AG10803 (cell line): ENCODE measurements at regions not wholly inside any gene's neighbourhood (a gene's known extent, or its start where the extent isn't known, plus 50 kb on each side); places are given as distances from the start of the nearest gene placed in this dataset.
"Not testable (repeated sequence)": the region's sequence is repeated elsewhere in the genome, so short reads cannot be mapped to it uniquely, and the experiment has no call there.

Experiments used
- DNase-seq: peaks from one replicate; pipeline ENCODE4 v3.0.0; 2010; ENCODE audit warnings: low read depth
- H3K4me3 ChIP-seq: 2 replicates; pipeline ENCODE4 v1.5.1; 2011; ENCODE audit warnings: mild to moderate bottlenecking, low read length, control low read depth
- TF ChIP-seq, protein P1 (sequence below): conservative IDR thresholded peaks from 2 replicates; pipeline ENCODE4 v1.5.1; 2011; ENCODE audit warnings: mild to moderate bottlenecking, low read length, control low read depth, inconsistent platforms

DNA sequence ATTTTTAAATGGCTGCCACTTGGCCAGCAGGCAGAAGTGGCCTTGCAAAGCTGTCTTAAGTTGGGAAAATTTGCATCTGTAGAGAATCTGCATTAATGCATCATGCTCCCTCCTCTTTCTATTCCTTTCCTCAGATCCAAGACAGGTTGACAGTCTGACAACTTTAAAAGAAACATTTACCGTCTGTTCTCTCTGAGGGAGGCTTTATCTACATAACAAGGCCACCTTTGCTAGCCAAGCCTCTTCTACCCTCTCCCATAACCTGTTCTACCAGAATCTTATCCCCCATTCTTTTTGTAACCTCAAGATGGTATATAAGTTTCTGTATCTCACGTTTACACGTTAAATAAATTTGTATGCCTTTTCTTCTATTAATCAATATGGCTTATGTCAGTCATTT lies 271.9 kb downstream of the OSTF1 start:
- no peak overlapping the region for H3K4me3 ChIP-seq
- DNase-seq: no peak
- TF ChIP-seq, protein P1, sequence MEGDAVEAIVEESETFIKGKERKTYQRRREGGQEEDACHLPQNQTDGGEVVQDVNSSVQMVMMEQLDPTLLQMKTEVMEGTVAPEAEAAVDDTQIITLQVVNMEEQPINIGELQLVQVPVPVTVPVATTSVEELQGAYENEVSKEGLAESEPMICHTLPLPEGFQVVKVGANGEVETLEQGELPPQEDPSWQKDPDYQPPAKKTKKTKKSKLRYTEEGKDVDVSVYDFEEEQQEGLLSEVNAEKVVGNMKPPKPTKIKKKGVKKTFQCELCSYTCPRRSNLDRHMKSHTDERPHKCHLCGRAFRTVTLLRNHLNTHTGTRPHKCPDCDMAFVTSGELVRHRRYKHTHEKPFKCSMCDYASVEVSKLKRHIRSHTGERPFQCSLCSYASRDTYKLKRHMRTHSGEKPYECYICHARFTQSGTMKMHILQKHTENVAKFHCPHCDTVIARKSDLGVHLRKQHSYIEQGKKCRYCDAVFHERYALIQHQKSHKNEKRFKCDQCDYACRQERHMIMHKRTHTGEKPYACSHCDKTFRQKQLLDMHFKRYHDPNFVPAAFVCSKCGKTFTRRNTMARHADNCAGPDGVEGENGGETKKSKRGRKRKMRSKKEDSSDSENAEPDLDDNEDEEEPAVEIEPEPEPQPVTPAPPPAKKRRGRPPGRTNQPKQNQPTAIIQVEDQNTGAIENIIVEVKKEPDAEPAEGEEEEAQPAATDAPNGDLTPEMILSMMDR: no peak

DNA sequence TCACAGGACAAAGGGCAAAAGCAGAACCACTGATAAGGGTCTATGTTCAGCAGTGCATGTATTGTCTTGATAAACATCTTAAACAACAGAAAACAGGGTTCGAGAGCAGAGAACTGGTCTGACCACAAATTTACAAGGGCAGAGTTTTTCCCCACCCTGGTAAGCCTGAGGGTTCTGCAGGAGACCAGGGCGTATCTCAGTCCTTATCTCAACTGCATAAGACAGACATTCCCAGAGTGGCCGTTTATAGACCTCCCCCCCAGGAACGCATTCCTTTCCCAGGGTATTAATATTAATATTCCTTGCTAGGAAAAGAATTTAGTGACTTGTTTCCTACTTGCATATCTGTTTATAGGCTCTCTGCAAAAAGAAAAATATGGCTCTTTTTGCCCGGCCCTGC lies 274.1 kb downstream of the OSTF1 start:
- DNase-seq: not testable (repeated sequence)

DNA sequence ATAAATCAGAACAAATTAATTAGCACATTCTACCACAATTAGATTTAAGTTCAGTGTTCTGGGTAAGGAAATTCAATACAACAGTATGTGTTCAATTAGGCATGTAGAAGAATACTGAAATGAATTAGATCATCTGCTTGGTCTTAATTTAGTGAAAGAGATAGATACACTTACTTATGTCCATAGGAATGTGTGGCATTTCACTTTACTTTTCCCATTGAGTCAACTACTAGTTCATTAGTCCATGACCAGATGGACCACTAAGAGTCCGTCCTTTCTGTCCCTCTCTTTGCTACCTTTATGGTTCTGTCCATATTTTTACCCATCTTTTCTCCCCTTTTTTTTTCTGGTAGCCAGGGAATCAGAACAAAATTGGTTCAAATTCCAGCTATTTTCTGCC lies 276.9 kb downstream of the OSTF1 start:
- TF ChIP-seq, protein P1: no peak
- no peak overlapping the region for H3K4me3 ChIP-seq
- no peak for DNase-seq

More for the DNA sequence above, 274.1 kb downstream of the OSTF1 start:
- not testable (repeated sequence) for H3K4me3 ChIP-seq

DNA sequence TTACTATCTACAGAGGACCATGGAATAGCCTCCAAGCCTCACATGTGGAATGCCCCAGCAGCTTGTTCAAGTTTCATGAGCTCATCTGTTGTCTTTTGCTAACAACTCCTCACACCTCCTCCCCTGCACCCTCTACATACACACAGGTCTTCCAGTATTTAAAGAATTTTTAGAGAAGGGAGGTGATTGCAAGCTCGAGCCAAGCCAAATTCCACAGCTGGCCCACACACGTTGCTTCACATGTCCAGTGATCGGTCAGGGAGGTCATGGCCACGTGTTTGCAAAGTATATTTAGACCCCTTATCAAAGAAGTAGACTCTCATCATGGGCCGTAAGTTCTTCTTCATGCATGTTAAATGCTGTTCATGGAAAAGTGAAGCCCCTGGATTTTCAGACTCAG lies 281.7 kb downstream of the OSTF1 start:
- no peak for DNase-seq
- H3K4me3 ChIP-seq: no peak overlapping the region
- TF ChIP-seq, protein P1: no peak

DNA sequence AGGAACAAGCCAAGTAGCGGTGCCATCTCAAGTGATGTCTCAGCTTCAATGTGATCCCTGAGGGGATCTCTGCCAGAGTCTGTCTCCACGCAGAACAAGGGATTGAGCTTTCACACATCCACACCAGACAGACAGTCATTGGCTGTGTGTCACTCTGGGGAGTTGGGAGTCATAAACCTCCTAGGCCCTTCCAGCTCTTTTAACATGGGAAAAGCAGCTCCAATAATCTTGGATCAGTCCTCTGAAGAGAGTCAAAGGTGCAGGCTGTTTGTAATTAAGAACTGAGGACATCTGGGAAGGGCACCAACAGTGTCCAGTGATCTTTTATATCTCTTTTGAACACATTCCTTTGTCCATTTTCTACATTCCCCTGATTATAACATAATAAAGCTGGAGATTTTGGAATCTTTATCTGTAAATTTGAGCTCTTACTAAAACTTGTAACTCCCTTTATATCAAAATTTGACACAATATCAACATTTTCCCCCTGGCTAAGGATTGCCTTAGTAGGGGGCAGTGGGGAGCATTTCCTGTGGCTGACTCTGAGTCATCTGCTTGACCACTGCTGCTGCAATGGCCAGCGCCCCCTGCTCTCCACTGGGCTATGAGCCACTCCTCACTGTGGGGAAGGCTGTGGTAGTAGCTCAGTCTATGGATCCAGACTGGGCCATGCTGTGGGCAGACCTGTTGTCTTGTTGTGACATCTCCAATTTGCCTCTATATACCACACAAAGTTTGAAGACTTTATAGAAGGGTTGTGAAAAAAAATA lies 284.4 kb downstream of the OSTF1 start:
- H3K4me3 ChIP-seq: no peak overlapping the region
- TF ChIP-seq, protein P1: no peak
- no peak for DNase-seq

DNA sequence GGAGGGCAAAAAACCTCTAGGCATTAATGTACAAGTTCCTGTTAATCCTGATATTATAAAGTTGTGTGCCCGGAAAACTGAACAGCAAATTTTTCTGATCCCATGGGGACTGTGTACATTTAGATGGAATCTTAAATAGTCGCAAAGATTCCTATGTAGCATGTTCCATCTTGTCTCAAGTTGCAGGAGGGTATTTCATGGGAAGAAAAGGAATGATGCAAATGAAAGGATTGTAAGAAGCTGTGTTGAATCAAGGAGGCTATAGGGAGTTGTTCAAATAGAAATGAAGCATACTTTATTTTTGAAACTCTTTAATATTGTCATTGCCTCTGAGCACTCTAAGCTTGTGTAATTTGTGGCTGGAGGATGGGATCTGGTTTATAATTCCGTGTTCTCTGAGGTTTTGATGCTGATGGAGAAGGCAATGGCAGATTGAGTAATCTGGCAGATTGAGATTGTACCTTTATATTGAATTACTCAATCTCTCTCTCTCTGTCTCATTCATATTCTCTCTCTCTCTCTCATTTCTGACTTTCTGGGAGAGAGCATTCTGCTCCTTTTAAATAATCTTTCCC lies 288.5 kb downstream of the OSTF1 start:
- no peak for DNase-seq
- TF ChIP-seq, protein P1: no peak

DNA sequence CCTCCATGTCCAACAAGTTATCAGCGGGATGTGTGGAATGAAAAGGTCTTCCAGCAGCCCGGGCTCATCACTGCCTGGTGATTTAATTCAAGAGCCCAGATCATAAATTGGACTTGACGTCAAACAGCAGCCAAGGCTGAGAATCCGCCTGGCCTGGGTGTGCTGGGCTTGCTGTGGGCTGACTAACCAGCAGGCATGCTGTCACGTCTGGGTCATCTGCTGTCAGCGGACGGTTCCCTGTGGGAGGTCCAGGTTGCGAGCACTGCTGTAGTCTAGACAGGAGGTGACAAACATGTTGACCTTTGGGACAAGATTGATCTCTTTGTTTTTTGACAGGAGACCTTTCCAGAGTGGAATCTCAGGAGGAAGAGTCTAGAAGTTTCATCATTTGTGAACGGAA lies 289.7 kb downstream of the OSTF1 start:
- DNase-seq: no peak
- TF ChIP-seq, protein P1: no peak
- H3K4me3 ChIP-seq: no peak overlapping the region

More for the DNA sequence above, 288.5 kb downstream of the OSTF1 start:
- no peak overlapping the region for H3K4me3 ChIP-seq
